Trophoblast cell (in vitro differentiated cells and primary cell): ENCODE measurements at regions not wholly inside any gene's neighbourhood (a gene's known extent, or its start where the extent isn't known, plus 50 kb on each side); places are given as distances from the start of the nearest gene placed in this dataset.

Experiments used
- DNase-seq, 2 donors: peaks; one replicate each; pipeline ENCODE4 v3.0.0-alpha.2; 2016
- H2AFZ ChIP-seq: 2 replicates; pipeline ENCODE4 v1.6.1; 2013; ENCODE audit warnings: low read length, moderate library complexity, mild to moderate bottlenecking; ENCODE audit not compliant: insufficient read depth, poor library complexity
- H2AK5ac ChIP-seq: 2 replicates; pipeline ENCODE4 v1.6.1; 2013; ENCODE audit warnings: mild to moderate bottlenecking, low read length
- H2BK120ac ChIP-seq: 2 replicates; pipeline ENCODE4 v1.6.1; 2013; ENCODE audit warnings: low read length, mild to moderate bottlenecking, moderate library complexity; ENCODE audit not compliant: insufficient read depth, poor library complexity
- H2BK12ac ChIP-seq: 2 replicates; pipeline ENCODE4 v1.6.1; 2013; ENCODE audit warnings: mild to moderate bottlenecking, low read length, moderate library complexity
- H2BK5ac ChIP-seq: 2 replicates; pipeline ENCODE4 v1.6.1; 2013; ENCODE audit warnings: low read length, low read depth, moderate library complexity, mild to moderate bottlenecking; ENCODE audit not compliant: poor library complexity
- H3K14ac ChIP-seq: 2 replicates; pipeline ENCODE4 v1.6.1; 2013; ENCODE audit warnings: mild to moderate bottlenecking, low read length
- H3K18ac ChIP-seq: 2 replicates; pipeline ENCODE4 v1.6.1; 2013; ENCODE audit warnings: mild to moderate bottlenecking, low read length
- H3K23ac ChIP-seq: 2 replicates; pipeline ENCODE4 v1.6.1; 2013; ENCODE audit warnings: low read length
- H3K27ac ChIP-seq: 2 replicates; pipeline ENCODE4 v1.5.1; 2013; ENCODE audit warnings: low read depth, mild to moderate bottlenecking, inconsistent platforms, low read length, moderate library complexity
- H3K27me3 ChIP-seq: 2 replicates; pipeline ENCODE4 v1.6.1; 2013; ENCODE audit warnings: inconsistent platforms, mild to moderate bottlenecking, low read length, moderate library complexity; ENCODE audit not compliant: insufficient read depth
- H3K36me3 ChIP-seq, 2 experiments: 1 replicate in 1 of 2; 2 replicates in 1 of 2; pipeline ENCODE4 v1.6.1; 2013; ENCODE audit warnings: low read length in 2 of 2, mild to moderate bottlenecking in 2 of 2, moderate library complexity in 1 of 2; ENCODE audit not compliant: insufficient read depth in 2 of 2, control insufficient read depth in 1 of 2
- H3K4ac ChIP-seq: 2 replicates; pipeline ENCODE4 v1.6.1; 2013; ENCODE audit warnings: low read depth, mild to moderate bottlenecking, low read length, moderate library complexity
- H3K4me1 ChIP-seq, 2 experiments: 1 replicate in 1 of 2; 2 replicates in 1 of 2; pipeline ENCODE4 v1.6.1; 2013; ENCODE audit warnings: low read length in 2 of 2, mild to moderate bottlenecking in 2 of 2, moderate library complexity in 1 of 2; ENCODE audit not compliant: insufficient read depth in 2 of 2, control insufficient read depth in 1 of 2
- H3K4me2 ChIP-seq: 2 replicates; pipeline ENCODE4 v1.6.1; 2013; ENCODE audit warnings: inconsistent platforms, mild to moderate bottlenecking, low read length, moderate library complexity
- H3K4me3 ChIP-seq: 2 replicates; pipeline ENCODE4 v1.5.1; 2013; ENCODE audit warnings: mild to moderate bottlenecking, low read depth, low read length, inconsistent platforms
- H3K79me1 ChIP-seq: one replicate; pipeline ENCODE4 v1.6.1; 2013; ENCODE audit warnings: low read length
- H3K79me2 ChIP-seq: 2 replicates; pipeline ENCODE4 v1.6.1; 2013; ENCODE audit warnings: low read length, mild to moderate bottlenecking; ENCODE audit not compliant: control insufficient read depth, insufficient read depth, poor library complexity
- H3K9ac ChIP-seq: 2 replicates; pipeline ENCODE4 v1.6.1; 2013; ENCODE audit warnings: mild to moderate bottlenecking, low read length
- H3K9me3 ChIP-seq: 2 replicates; pipeline ENCODE4 v1.6.1; 2013; ENCODE audit warnings: low read depth, mild to moderate bottlenecking, control low read depth, inconsistent platforms, low read length; ENCODE audit not compliant: insufficient read depth
- H4K12ac ChIP-seq: 2 replicates; pipeline ENCODE4 v1.6.1; 2013; ENCODE audit warnings: low read depth, mild to moderate bottlenecking, low read length, moderate library complexity
- H4K8ac ChIP-seq: 2 replicates; pipeline ENCODE4 v1.6.1; 2013; ENCODE audit warnings: low read depth, mild to moderate bottlenecking, low read length, moderate library complexity
- H4K91ac ChIP-seq: one replicate; pipeline ENCODE4 v1.6.1; 2013; ENCODE audit warnings: low read depth, mild to moderate bottlenecking, low read length, moderate library complexity
- WGBS: extraction: QIAGEN DNeasy Blood & Tissue Kit; methylation state at CpG from one replicate; pipeline ENCODE4 v1.1.7; 2013; ENCODE audit warnings: missing lambda C conversion rate; ENCODE audit not compliant: insufficient read length, insufficient coverage; ENCODE audit errors: extremely low coverage; 5-methylcytosine and 5-hydroxymethylcytosine counted together

- H2AK5ac ChIP-seq: no peak overlapping the region
- no peak overlapping the region for H3K18ac ChIP-seq
- no peak overlapping the region for H2BK12ac ChIP-seq
- peaks cover 15% of the 10 kb centered on the region for H3K27me3 ChIP-seq
- H3K4ac ChIP-seq: no peak overlapping the region
- peaks cover 4 to 10% of the 10 kb centered on the region in 2 experiments for H3K4me1 ChIP-seq
- H3K4me3 ChIP-seq: no peak overlapping the region
- no peak overlapping the region for H2BK120ac ChIP-seq
- H2AFZ ChIP-seq: no peak overlapping the region
- H4K91ac ChIP-seq: no peak overlapping the region
- peaks cover 3% of the 10 kb centered on the region for H3K9me3 ChIP-seq
- DNase-seq: no peak
- no peak overlapping the region for H3K27ac ChIP-seq
- H3K79me1 ChIP-seq: no peaks in the 10 kb centered on the region
- no peak overlapping the region for H3K14ac ChIP-seq
- H4K8ac ChIP-seq: no peak overlapping the region
- no peak overlapping the region for H3K4me2 ChIP-seq
- H3K9ac ChIP-seq: no peak overlapping the region
- H4K12ac ChIP-seq: no peak overlapping the region
- H3K23ac ChIP-seq: no peak overlapping the region
- no peaks in the 10 kb centered on the region for H3K79me2 ChIP-seq
- no peaks in the 10 kb centered on the region for H3K36me3 ChIP-seq
- H2BK5ac ChIP-seq: no peak overlapping the region
- WGBS: no CpG with 5 or more reads among the region's 10 CpGs
Observed at GRCh38 chr6:165800337-165800736, 137.3 kb upstream of the PDE10A start.

DNA sequence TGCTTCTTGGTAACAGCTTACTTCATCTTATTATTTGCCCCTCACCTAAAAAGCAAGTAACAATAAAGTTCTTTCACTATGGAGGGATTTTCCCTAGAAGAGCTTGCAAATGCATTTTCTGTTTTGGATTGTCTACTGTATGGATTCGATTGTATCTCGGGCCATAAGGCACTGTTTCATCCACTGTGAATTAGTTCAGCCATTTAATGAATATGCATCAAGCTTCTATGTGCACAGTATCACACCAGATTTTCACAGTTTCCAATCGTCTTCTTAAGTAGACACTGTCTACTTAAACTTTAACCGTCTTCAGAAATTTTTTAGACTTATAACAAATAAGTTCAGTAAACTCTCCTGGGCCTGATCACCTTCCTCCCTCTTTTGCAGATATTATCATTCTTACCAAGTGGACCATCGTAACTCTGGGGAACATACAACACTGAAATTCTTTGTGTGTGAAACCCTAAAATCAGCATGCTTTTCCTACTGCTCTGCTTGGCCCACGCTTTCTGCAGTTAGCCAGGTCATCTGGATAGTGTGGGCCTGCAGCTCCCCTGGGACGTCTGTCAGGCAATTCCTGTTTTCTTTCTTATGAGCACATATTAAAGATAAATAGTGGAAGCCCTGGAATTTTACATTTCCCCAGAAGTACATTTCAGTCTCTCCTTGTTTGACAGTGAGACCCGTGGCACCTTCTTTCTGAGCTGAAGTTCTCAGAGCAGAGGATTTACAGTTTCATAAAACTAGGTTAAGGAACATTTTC lies 136.5 kb upstream of the PDE10A start:
- H3K27me3 ChIP-seq: peaks cover 7% of the 10 kb centered on the region

GRCh38 chr6:165798991-165799390 lies 135.9 kb upstream of the PDE10A start:
- Histone ChIP-seq H3K18ac (no peak overlapping the region), H3K4me3 (no peak overlapping the region), H4K91ac (no peak overlapping the region), H3K9me3 (peaks cover 2% of the 10 kb centered on the region), H4K8ac (no peak overlapping the region), H3K4ac (no peak overlapping the region), H2AK5ac (no peak overlapping the region), H3K27ac (no peak overlapping the region), H3K79me1 (no peaks in the 10 kb centered on the region), H3K23ac (no peak overlapping the region), H2BK5ac (no peak overlapping the region), H3K9ac (no peak overlapping the region), H2BK12ac (no peak overlapping the region), H3K4me2 (no peak overlapping the region), H3K36me3 (no peaks in the 10 kb centered on the region), H3K27me3 (peaks cover 5% of the 10 kb centered on the region), H2AFZ (no peak overlapping the region), H4K12ac (no peak overlapping the region), H3K14ac (no peak overlapping the region), H2BK120ac (no peak overlapping the region), H3K79me2 (no peaks in the 10 kb centered on the region), H3K4me1 (peaks cover 2 to 4% of the 10 kb centered on the region in 2 experiments)
- no CpG with 5 or more reads among the region's 4 CpGs for WGBS
- DNase-seq: no peak

More for the DNA sequence above, 136.5 kb upstream of the PDE10A start:
- H3K79me1 ChIP-seq: no peaks in the 10 kb centered on the region
- H4K91ac ChIP-seq: no peak overlapping the region
- no peak overlapping the region for H3K27ac ChIP-seq
- no peak overlapping the region for H3K9ac ChIP-seq
- H2AK5ac ChIP-seq: no peak overlapping the region
- H2BK5ac ChIP-seq: no peak overlapping the region
- H3K23ac ChIP-seq: no peak overlapping the region
- H3K79me2 ChIP-seq: no peaks in the 10 kb centered on the region
- H2BK12ac ChIP-seq: no peak overlapping the region
- H3K4ac ChIP-seq: no peak overlapping the region
- no peak overlapping the region for H3K4me2 ChIP-seq
- H4K8ac ChIP-seq: no peak overlapping the region
- H2BK120ac ChIP-seq: no peak overlapping the region
- no peak overlapping the region for H4K12ac ChIP-seq
- no peak overlapping the region for H3K14ac ChIP-seq
- H3K4me1 ChIP-seq: peaks cover 4 to 5% of the 10 kb centered on the region in 2 experiments
- no peaks in the 10 kb centered on the region for H3K9me3 ChIP-seq
- H3K4me3 ChIP-seq: no peak overlapping the region
- H3K18ac ChIP-seq: no peak overlapping the region
- no peaks in the 10 kb centered on the region for H3K36me3 ChIP-seq
- no CpG with 5 or more reads among the region's 8 CpGs for whole genome bisulfite sequencing
- H2AFZ ChIP-seq: no peak overlapping the region
- DNase-seq: no peak

DNA sequence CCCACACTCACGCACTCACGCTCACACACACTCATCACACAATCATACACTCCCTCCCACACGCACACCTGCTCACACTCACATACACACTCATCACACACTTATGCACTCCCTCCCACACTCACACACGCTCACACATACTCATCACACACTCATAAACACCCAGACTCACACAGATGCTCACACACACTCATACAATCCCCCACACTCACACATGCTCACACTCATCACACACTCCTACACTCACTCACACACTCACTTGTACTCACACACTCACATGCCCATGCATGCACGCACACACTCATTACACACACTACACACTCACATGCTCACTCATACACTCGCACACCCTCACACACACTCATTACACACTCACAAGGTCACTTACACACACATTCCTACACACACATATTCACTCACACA lies 131.1 kb upstream of the PDE10A start:
- no peak for DNase-seq
- Histone ChIP-seq H3K23ac (peak overlapping the region; percentile 38), H3K27me3 (no peaks in the 10 kb centered on the region), H3K4me1 (no peaks in the 10 kb centered on the region), H4K91ac (no peak overlapping the region), H3K4ac (no peak overlapping the region), H3K79me1 (no peaks in the 10 kb centered on the region), H3K18ac (no peak overlapping the region), H4K12ac (no peak overlapping the region), H3K36me3 (no peaks in the 10 kb centered on the region), H2BK120ac (no peak overlapping the region), H3K9me3 (peaks cover 3% of the 10 kb centered on the region), H3K14ac (no peak overlapping the region), H3K4me2 (no peak overlapping the region), H2BK12ac (no peak overlapping the region), H2AFZ (no peak overlapping the region), H2BK5ac (no peak overlapping the region), H3K4me3 (peak overlapping the region; percentile 33), H3K9ac (no peak overlapping the region), H4K8ac (no peak overlapping the region), H2AK5ac (no peak overlapping the region), H3K79me2 (no peaks in the 10 kb centered on the region), H3K27ac (no peak overlapping the region)
- WGBS: 100% methylated on average over 5 of the region's 6 CpGs
